T-cell (primary cell): ENCODE measurements at regions not wholly inside any gene's neighbourhood (a gene's known extent, or its start where the extent isn't known, plus 50 kb on each side); places are given as distances from the start of the nearest gene placed in this dataset.
"Not testable (repeated sequence)": the region's sequence is repeated elsewhere in the genome, so short reads cannot be mapped to it uniquely, and the experiment has no call there.

Source experiments
- ATAC-seq, 4 experiments: fragments of 200-7000 bp in 3 of 4; fragments of 150-1000 bp in 1 of 4; cut with Tn5 transposase; replicated peaks in 1 of 4; 1 replicate in 3 of 4; 2 replicates in 1 of 4; pipeline ENCODE4 v1.10.0; 2021; ENCODE audit warnings: moderate library complexity in 3 of 4, mild to moderate bottlenecking in 2 of 4, moderate number of reproducible peaks in 1 of 4
- CTCF ChIA-PET, 2 donors: fragments of 300-600 bp; sonication (Branson Sonifier 250); formaldehyde crosslinking; loops; one replicate each; lab custom pipeline; 2022; ENCODE audit warnings: antibody characterized with exemption in 2 of 2; lab: Charles Lee
- POLR2A ChIA-PET, 2 donors: fragments of 300-600 bp; sonication (Branson Sonifier 250); formaldehyde crosslinking; loops; one replicate each; lab custom pipeline; 2022; ENCODE audit warnings: antibody characterized with exemption in 2 of 2; lab: Charles Lee
- DNase-seq, 35 experiments: peaks; one replicate each; pipeline versions ENCODE4 v3.0.0 to v3.0.0-alpha.2; 2013 to 2023
- H3K27ac ChIP-seq: one replicate; pipeline ENCODE4 v1.5.1; 2013; ENCODE audit warnings: low read length
- H3K27me3 ChIP-seq, 2 experiments: replicated peaks in 1 of 2; 1 replicate in 1 of 2; 2 replicates in 1 of 2; pipeline versions ENCODE4 v1.6.1 to v1.7.0; 2013; ENCODE audit warnings: low read length in 1 of 2, mixed read lengths in 1 of 2; ENCODE audit not compliant: control insufficient read depth in 2 of 2, insufficient read depth in 2 of 2; ENCODE audit errors: extremely low read depth in 1 of 2
- H3K36me3 ChIP-seq, 2 donors: 1 replicate in 1 of 2; 2 replicates in 1 of 2; pipeline versions ENCODE4 v1.6.1 to v1.7.0; 2013; ENCODE audit warnings: low read length in 1 of 2; ENCODE audit not compliant: control insufficient read depth in 2 of 2, insufficient read depth in 1 of 2; ENCODE audit errors: extremely low read depth in 1 of 2
- H3K4me1 ChIP-seq, 2 experiments: 1 replicate in 1 of 2; 2 replicates in 1 of 2; pipeline versions ENCODE4 v1.6.1 to v1.7.0; 2013; ENCODE audit warnings: low read length in 2 of 2, mixed read lengths in 1 of 2; ENCODE audit not compliant: insufficient read depth in 2 of 2, control insufficient read depth in 1 of 2; ENCODE audit errors: extremely low read depth in 1 of 2
- H3K4me3 ChIP-seq, 2 donors: 1 replicate in 1 of 2; 2 replicates in 1 of 2; pipeline versions ENCODE4 v1.5.1 to v1.7.0; 2013; ENCODE audit warnings: mild to moderate bottlenecking in 2 of 2, low read length in 1 of 2, moderate library complexity in 1 of 2; ENCODE audit not compliant: control insufficient read depth in 1 of 2; ENCODE audit errors: extremely low read depth in 1 of 2
- H3K9me3 ChIP-seq: 2 replicates; pipeline ENCODE4 v1.7.0; 2013
- H3K27ac Mint-ChIP-seq, 2 donors: one replicate each; pipeline ENCODE4 v1.8.0; 2020 to 2021; ENCODE audit warnings: mild to moderate bottlenecking in 2 of 2, mixed read lengths in 2 of 2
- H3K27me3 Mint-ChIP-seq, 2 donors: one replicate each; pipeline ENCODE4 v1.8.0; 2021 to 2022; ENCODE audit warnings: mixed read lengths in 2 of 2
- H3K36me3 Mint-ChIP-seq: one replicate; pipeline ENCODE4 v1.8.0; 2021; ENCODE audit warnings: mixed read lengths
- H3K4me1 Mint-ChIP-seq, 3 donors: one replicate each; pipeline ENCODE4 v1.8.0; 2020 to 2022; ENCODE audit warnings: mixed read lengths in 3 of 3, mild to moderate bottlenecking in 1 of 3
- H3K4me3 Mint-ChIP-seq, 3 donors: one replicate each; pipeline ENCODE4 v1.8.0; 2020 to 2022; ENCODE audit warnings: mild to moderate bottlenecking in 3 of 3, mixed read lengths in 3 of 3, moderate library complexity in 3 of 3
- H3K9me3 Mint-ChIP-seq, 3 donors: one replicate each; pipeline ENCODE4 v1.8.0; 2020 to 2022; ENCODE audit warnings: mixed read lengths in 3 of 3
- WGBS: methylation state at CpG from one replicate; pipeline ENCODE4 v1.1.5; 2013; ENCODE audit warnings: missing lambda C conversion rate; ENCODE audit not compliant: insufficient coverage; 5-methylcytosine and 5-hydroxymethylcytosine counted together

DNA sequence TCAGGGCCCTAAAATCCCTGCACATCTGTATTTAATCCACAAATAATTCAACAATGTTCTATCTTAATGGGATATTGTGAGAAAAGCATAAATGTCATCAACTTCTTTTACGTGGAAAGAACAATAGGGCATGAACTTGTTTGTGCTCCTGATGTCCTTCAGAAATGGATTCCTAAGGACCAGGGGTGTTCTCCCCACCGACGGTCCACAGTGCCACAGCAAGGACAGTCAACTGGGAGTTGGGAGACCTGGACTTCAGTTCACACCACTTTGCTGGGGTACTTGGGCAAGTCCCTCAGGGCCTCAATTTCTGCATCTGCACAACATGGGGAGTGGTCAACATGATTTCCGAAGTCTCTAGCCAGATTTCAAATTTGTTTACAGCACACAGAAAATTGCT, 908.4 kb downstream of the RPIA start:
- H3K4me1 ChIP-seq, DNase-seq, H3K27ac Mint-ChIP-seq, ATAC-seq, H3K4me1 Mint-ChIP-seq, H3K9me3 Mint-ChIP-seq, CTCF ChIA-PET, H3K36me3 Mint-ChIP-seq, H3K9me3 ChIP-seq, H3K27me3 ChIP-seq, H3K27ac ChIP-seq, POLR2A ChIA-PET, H3K36me3 ChIP-seq, H3K4me3 ChIP-seq, H3K27me3 Mint-ChIP-seq, H3K4me3 Mint-ChIP-seq: not testable (repeated sequence)
- WGBS, result 100% methylated on average over 1 of the region's 4 CpGs

DNA sequence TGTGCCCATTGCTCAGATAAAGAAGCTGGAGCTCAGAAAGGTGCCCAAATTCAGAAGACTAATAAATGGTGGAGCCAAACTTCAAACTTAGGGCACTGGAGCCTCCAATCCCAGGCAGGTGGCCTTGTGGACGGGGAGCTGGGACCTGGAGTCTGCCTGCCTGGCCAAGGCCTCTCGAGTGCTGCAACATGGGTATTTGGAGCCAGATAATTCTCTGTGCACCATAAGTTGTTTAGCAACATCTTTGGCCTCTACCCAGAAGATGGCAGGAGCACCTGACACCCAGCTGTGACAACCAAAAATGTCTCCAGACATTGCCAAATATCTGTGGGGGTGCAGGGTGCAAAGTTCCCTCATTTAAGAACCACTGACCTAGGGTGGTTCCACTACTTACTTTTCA, 915.0 kb downstream of the RPIA start:
- H3K4me1 ChIP-seq, H3K9me3 ChIP-seq, H3K36me3 Mint-ChIP-seq, H3K27ac Mint-ChIP-seq, H3K9me3 Mint-ChIP-seq, DNase-seq, H3K4me1 Mint-ChIP-seq, H3K4me3 ChIP-seq, POLR2A ChIA-PET, ATAC-seq, H3K27ac ChIP-seq, H3K4me3 Mint-ChIP-seq, H3K36me3 ChIP-seq, H3K27me3 ChIP-seq, CTCF ChIA-PET: not testable (repeated sequence)
- WGBS, result 67% methylated on average over 1 of the region's 2 CpGs
- H3K27me3 Mint-ChIP-seq, result peaks cover 10 to 12% of the 10 kb centered on the region in 2 donors

DNA sequence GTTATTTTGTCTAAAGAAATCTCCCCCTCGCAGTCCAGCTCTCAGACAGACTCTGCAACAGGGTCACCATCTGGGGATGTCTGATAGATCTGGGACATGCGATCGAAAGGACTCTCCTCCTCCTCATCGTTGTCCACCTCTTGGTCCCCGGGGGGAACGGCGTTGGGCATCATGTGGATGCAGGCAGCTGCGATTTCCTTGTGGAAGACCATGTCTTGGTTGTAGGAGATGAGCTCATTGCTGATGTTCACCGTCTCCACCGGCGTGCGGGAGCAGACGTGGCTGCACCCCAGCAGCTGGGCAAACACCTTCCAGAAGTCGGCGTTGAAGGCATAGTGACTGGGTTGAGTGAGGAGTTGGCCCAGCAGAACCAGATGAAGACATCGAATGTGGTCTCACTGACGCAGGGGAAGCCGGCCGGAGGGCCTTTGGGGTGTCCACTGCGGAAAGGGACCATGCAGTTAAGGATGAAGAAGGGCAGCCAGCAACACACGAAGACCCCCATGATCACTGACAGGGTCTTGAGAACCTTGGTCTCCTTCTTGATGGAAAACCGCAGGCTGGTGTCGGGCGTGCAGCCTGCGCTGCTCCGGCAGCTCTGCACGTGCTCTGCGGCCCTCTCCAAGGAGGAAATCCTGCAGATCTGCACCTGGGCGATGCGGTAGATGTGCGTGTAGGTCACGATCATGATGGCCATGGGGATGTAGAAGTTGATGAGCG, 918.9 kb downstream of the RPIA start:
- H3K4me3 ChIP-seq, H3K9me3 ChIP-seq, ATAC-seq, H3K36me3 ChIP-seq, H3K27ac ChIP-seq, DNase-seq, POLR2A ChIA-PET, H3K4me1 ChIP-seq, H3K4me3 Mint-ChIP-seq, H3K27ac Mint-ChIP-seq, H3K36me3 Mint-ChIP-seq, H3K4me1 Mint-ChIP-seq, CTCF ChIA-PET, H3K27me3 ChIP-seq: not testable (repeated sequence)
- H3K9me3 Mint-ChIP-seq, result peaks cover 0 to 15% (median 5%) of the 10 kb centered on the region in 3 donors
- 96% methylated on average over 19 of the region's 33 CpGs for WGBS
- H3K27me3 Mint-ChIP-seq, result peaks cover 17 to 19% of the 10 kb centered on the region in 2 donors

DNA sequence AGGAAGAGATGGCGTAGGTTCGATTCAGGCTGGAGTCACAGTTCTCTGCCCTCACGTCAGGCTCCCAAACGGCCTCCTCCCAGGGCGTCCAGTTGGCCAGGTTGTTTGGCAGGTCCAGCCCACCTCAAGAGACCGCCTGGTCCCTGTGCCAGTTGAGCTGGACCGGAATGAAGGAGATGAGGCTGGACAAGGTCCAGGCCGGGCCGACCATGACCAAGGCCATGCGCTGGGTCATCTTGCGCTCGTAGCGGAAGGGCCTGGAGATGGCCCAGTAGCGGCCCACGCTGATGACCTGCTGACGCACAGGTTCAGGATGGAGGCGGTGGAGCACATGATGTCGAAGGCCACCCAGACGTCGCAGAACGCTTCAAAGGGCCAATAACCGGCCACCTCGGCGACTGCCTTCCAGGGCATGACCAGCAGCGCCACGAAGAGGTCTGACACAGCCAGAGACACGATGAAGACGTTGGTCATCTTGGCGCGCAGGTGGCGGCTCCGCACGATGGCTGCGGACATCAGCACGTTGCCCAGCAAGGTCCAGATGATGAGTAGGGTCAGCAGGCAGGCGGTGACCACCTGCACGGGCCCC, 919.5 kb downstream of the RPIA start:
- ATAC-seq, H3K4me3 Mint-ChIP-seq, H3K4me1 Mint-ChIP-seq, POLR2A ChIA-PET, H3K27ac ChIP-seq, H3K9me3 ChIP-seq, H3K27me3 ChIP-seq, H3K27ac Mint-ChIP-seq, H3K36me3 ChIP-seq, H3K4me3 ChIP-seq, H3K36me3 Mint-ChIP-seq, H3K4me1 ChIP-seq, DNase-seq, CTCF ChIA-PET: not testable (repeated sequence)
- H3K27me3 Mint-ChIP-seq, result peaks cover 17 to 19% of the 10 kb centered on the region in 2 donors
- peaks cover 0 to 15% (median 5%) of the 10 kb centered on the region in 3 donors for H3K9me3 Mint-ChIP-seq
- 81% methylated on average over 27 of the region's 37 CpGs for WGBS

DNA sequence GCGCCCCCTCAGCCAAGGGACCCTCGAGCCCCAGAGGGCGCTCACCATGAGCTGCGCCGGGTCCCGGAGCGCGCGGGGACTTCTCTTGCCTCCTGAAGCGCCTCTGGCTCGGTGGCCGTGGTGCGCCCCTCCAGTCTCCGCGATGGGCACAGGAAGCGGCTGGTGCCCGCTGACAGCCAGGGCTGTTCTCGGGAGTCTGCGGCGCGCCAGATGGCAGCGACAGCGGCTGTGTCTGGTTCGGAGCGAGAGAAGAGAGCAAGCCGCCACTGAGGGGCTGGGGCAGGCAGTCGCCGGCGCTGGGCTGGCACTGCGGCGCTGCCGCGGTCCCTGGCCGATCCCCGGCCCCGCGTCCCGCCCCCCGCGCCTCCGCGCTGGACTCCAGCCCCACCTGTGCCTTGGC, 920.2 kb downstream of the RPIA start:
- CTCF ChIA-PET, H3K36me3 Mint-ChIP-seq, H3K4me1 Mint-ChIP-seq, ATAC-seq, POLR2A ChIA-PET, H3K4me3 Mint-ChIP-seq, H3K36me3 ChIP-seq, H3K27ac ChIP-seq, H3K27ac Mint-ChIP-seq, H3K4me1 ChIP-seq, H3K9me3 ChIP-seq, DNase-seq, H3K4me3 ChIP-seq, H3K27me3 ChIP-seq: not testable (repeated sequence)
- Mint-ChIP-seq H3K9me3 (peaks cover 0 to 15% (median 5%) of the 10 kb centered on the region in 3 donors), H3K27me3 (peaks cover 17 to 19% of the 10 kb centered on the region in 2 donors)
- WGBS, result 23% methylated on average over 28 of the region's 42 CpGs

DNA sequence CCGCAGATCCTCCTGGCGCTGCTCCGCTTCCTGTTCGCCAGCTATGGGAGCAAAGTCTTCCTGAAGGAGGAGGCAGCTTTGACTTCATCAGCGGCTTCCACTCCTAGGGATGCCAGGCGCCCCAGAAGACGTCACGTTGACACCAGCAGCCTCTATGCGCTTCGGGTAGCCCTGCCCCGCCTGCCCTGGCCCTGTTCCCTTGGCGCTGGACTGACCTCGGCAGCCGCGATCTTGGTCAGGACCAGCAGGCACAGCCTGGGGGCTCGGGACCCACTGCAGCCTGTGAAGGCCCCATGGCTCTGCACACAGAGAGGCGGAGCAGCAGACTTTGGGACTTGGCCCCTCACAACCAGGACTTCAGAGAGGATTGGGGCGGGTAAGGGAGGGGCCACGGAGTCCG, 957.8 kb downstream of the RPIA start:
- H3K27me3 ChIP-seq, H3K9me3 ChIP-seq, H3K27me3 Mint-ChIP-seq, CTCF ChIA-PET, ATAC-seq, H3K36me3 ChIP-seq, H3K4me1 ChIP-seq, H3K4me3 ChIP-seq, H3K36me3 Mint-ChIP-seq, H3K27ac Mint-ChIP-seq, DNase-seq, H3K9me3 Mint-ChIP-seq, H3K27ac ChIP-seq, H3K4me1 Mint-ChIP-seq, H3K4me3 Mint-ChIP-seq, POLR2A ChIA-PET: not testable (repeated sequence)
- no CpG with 5 or more reads among the region's 20 CpGs for WGBS
